ENCODE measurements at regions not wholly inside any gene's neighbourhood (a gene's known extent, or its start where the extent isn't known, plus 50 kb on each side); places are given as distances from the start of the nearest gene placed in this dataset.
A peak's percentile ranks its signal among the peaks of the same experiment; 100 is the strongest.

GRCh38 chr7:85475476-85475875, 288.6 kb upstream of the SEMA3D start:
- no peak for DNase-seq

- no peak for DNase-seq
Measured at GRCh38 chr7:85475071-85475470, 288.2 kb upstream of the SEMA3D start.

- DNase-seq = no peak
Measured at GRCh38 chr7:85474234-85474633, 287.4 kb upstream of the SEMA3D start.

- DNase-seq = no peak
Measured at GRCh38 chr7:85471740-85472139, 284.9 kb upstream of the SEMA3D start.

GRCh38 chr7:85471307-85471706, 284.5 kb upstream of the SEMA3D start:
- DNase-seq = no peak

GRCh38 chr7:85469446-85470010, 282.7 kb upstream of the SEMA3D start:
- no peak for DNase-seq

GRCh38 chr7:85464042-85464651, 277.3 kb upstream of the SEMA3D start:
- peak; percentile 3 for DNase-seq

GRCh38 chr7:85462671-85463070, 275.8 kb upstream of the SEMA3D start:
- no peak for DNase-seq

GRCh38 chr7:85457911-85458310, 271.1 kb upstream of the SEMA3D start:
- no peak for DNase-seq

GRCh38 chr7:85456254-85456653, 269.4 kb upstream of the SEMA3D start:
- DNase-seq = no peak

- DNase-seq = no peak
Measured at GRCh38 chr7:85454904-85455303, 268.0 kb upstream of the SEMA3D start.

- no peak for DNase-seq
Measured at GRCh38 chr7:85452674-85453073, 265.8 kb upstream of the SEMA3D start.

- no peak for DNase-seq
Measured at GRCh38 chr7:85449478-85449877, 262.6 kb upstream of the SEMA3D start.

- DNase-seq = no peak
Measured at GRCh38 chr7:85447004-85447403, 260.1 kb upstream of the SEMA3D start.

- no peak for DNase-seq
Measured at GRCh38 chr7:85426487-85426960, 239.7 kb upstream of the SEMA3D start.

- no peak for DNase-seq
Measured at GRCh38 chr7:85424298-85424697, 237.4 kb upstream of the SEMA3D start.

- no peak for DNase-seq
Measured at GRCh38 chr7:85423209-85423895, 236.5 kb upstream of the SEMA3D start.

GRCh38 chr7:85415743-85416142, 228.9 kb upstream of the SEMA3D start:
- DNase-seq = no peak

- DNase-seq = no peak
Measured at GRCh38 chr7:85413718-85414117, 226.9 kb upstream of the SEMA3D start.

- DNase-seq = no peak
Measured at GRCh38 chr7:85412912-85413311, 226.1 kb upstream of the SEMA3D start.

- no peak for DNase-seq
Measured at GRCh38 chr7:85407391-85407790, 220.5 kb upstream of the SEMA3D start.

- no peak for DNase-seq
Measured at GRCh38 chr7:85405016-85405902, 218.4 kb upstream of the SEMA3D start.

- DNase-seq = no peak
Measured at GRCh38 chr7:85396676-85397075, 209.8 kb upstream of the SEMA3D start.

All from NCI-H524 treated with DMSO at 0.1 percent for 48 hours (cell line).